Activated CD4-positive, alpha-beta T cell treated with anti-CD3 and anti-CD28 coated beads, Interleukin-10, Interleukin-2, amounts not matched to agents 100 ng/mL and 50 ng/mL, durations not matched to agents 16 hours and 8 hours (primary cell): ENCODE measurements at regions not wholly inside any gene's neighbourhood (a gene's known extent, or its start where the extent isn't known, plus 50 kb on each side); places are given as distances from the start of the nearest gene placed in this dataset.
A peak's percentile ranks its signal among the peaks of the same experiment; 100 is the strongest.
"Not testable (repeated sequence)": the region's sequence is repeated elsewhere in the genome, so short reads cannot be mapped to it uniquely, and the experiment has no call there.

ENCODE experiments used
- DNase-seq: peaks from one replicate; pipeline ENCODE4 v3.0.0-alpha.2; 2020

GRCh38 chr17:64771980-64772844 is 110.1 kb upstream of the SMURF2 start:
- no peak for DNase-seq

- DNase-seq, result no peak
Observed at GRCh38 chr17:64769712-64770111, 107.6 kb upstream of the SMURF2 start.

- DNase-seq, result no peak
Observed at GRCh38 chr17:64767269-64767997, 105.3 kb upstream of the SMURF2 start.

- DNase-seq, result no peak
Observed at GRCh38 chr17:64765191-64765889, 103.2 kb upstream of the SMURF2 start.

- DNase-seq, result no peak
Observed at GRCh38 chr17:64750891-64751677, 89.0 kb upstream of the SMURF2 start.

GRCh38 chr17:64750478-64750877 is 88.4 kb upstream of the SMURF2 start:
- no peak for DNase-seq

- no peak for DNase-seq
Observed at GRCh38 chr17:64749306-64749705, 87.2 kb upstream of the SMURF2 start.

GRCh38 chr17:64747938-64748540 is 85.9 kb upstream of the SMURF2 start:
- no peak for DNase-seq

GRCh38 chr17:64742326-64742725 is 80.2 kb upstream of the SMURF2 start:
- no peak for DNase-seq

- DNase-seq, result not testable (repeated sequence)
Observed at GRCh38 chr17:64741916-64742315, 79.8 kb upstream of the SMURF2 start.

- DNase-seq, result no peak
Observed at GRCh38 chr17:64741038-64741641, 79.0 kb upstream of the SMURF2 start.

GRCh38 chr17:64739316-64740058 is 77.4 kb upstream of the SMURF2 start:
- no peak for DNase-seq

- peak; percentile 58 for DNase-seq
Observed at GRCh38 chr17:64736804-64737492, 74.8 kb upstream of the SMURF2 start.

GRCh38 chr17:64732336-64733006 is 70.4 kb upstream of the SMURF2 start:
- DNase-seq, result no peak

GRCh38 chr17:64730023-64730422 is 67.9 kb upstream of the SMURF2 start:
- DNase-seq, result not testable (repeated sequence)

- no peak for DNase-seq
Observed at GRCh38 chr17:64729201-64729600, 67.1 kb upstream of the SMURF2 start.

- no peak for DNase-seq
Observed at GRCh38 chr17:64728041-64728695, 66.1 kb upstream of the SMURF2 start.

GRCh38 chr17:64726025-64726424 is 63.9 kb upstream of the SMURF2 start:
- DNase-seq, result not testable (repeated sequence)

- not testable (repeated sequence) for DNase-seq
Observed at GRCh38 chr17:64724246-64724645, 62.1 kb upstream of the SMURF2 start.
